Pancreas (tissue), 10 donors: ENCODE measurements at regions not wholly inside any gene's neighbourhood (a gene's known extent, or its start where the extent isn't known, plus 50 kb on each side); places are given as distances from the start of the nearest gene placed in this dataset.

Experiments used
- ATAC-seq, 4 donors: fragments of 200-7000 bp; cut with Tn5 transposase; one replicate each; pipeline versions ENCODE4 v1.8.0 to v1.9.1; 2020; ENCODE audit warnings: mild to moderate bottlenecking in 4 of 4, moderate library complexity in 4 of 4
- DNase-seq, 6 donors: peaks; one replicate each; pipeline ENCODE4 v3.0.0-alpha.2; 2020
- FAIRE-seq: peaks from 2 replicates; lab custom pipeline; 2012; peaks lifted over from hg19 to GRCh38; lab: Jason Lieb, UNC
- H3K27ac ChIP-seq, 4 donors: fragments of 200-600 bp; sonication (generic); 1 replicate in 3 of 4; 2 replicates in 1 of 4; pipeline versions ENCODE4 v1.5.0 to v1.8.0; 2020
- H3K27me3 ChIP-seq, 4 donors: fragments of 200-600 bp; one replicate each; pipeline ENCODE4 v1.8.0; 2021
- H3K36me3 ChIP-seq, 3 donors: fragments of 200-600 bp; sonication (generic) in 1 of 3; one replicate each; pipeline versions ENCODE4 v1.5.0 to v1.8.0; 2020 to 2021
- H3K4me1 ChIP-seq, 3 donors: fragments of 200-600 bp; one replicate each; pipeline ENCODE4 v1.8.0; 2021
- H3K4me3 ChIP-seq, 4 donors: fragments of 200-600 bp; sonication (generic) in 2 of 4; one replicate each; pipeline versions ENCODE4 v1.5.0 to v1.8.0; 2020 to 2021
- H3K9me3 ChIP-seq, 4 donors: fragments of 200-600 bp; one replicate each; pipeline ENCODE4 v1.8.0; 2021
- CTCF ChIP-seq, 4 donors: fragments of 200-600 bp; sonication (generic) in 3 of 4; IDR thresholded peaks; one replicate each; pipeline versions ENCODE4 v1.5.0 to v1.8.0; 2021; ENCODE audit warnings: antibody characterized with exemption in 4 of 4
- WGBS, 2 donors: extraction: QIAGEN DNeasy Blood & Tissue Kit; methylation state at CpG; one replicate each; pipeline ENCODE4 v1.1.7; 2013; 5-methylcytosine and 5-hydroxymethylcytosine counted together
- intact Hi-C, 3 donors: fragments of 100-400 bp; cut with DNase I; formaldehyde crosslinking; loops; one replicate each; pipeline versions ENCODE4 v1.11.1 to v1.14.2; 2022
- donor health status: healthy with polysubstance abuse.
- donor health status: DM: no; HTN: no; CAD: no; lungs with moderate emphysema.
- donor health status: DM: no; HTN: no; CAD: no.
- donor health status: control.
- donor health status: control.
- donor health status: Bipolar disorder and iron deficiency.
- donor health status: DM: yes; HTN: yes; CAD: no.
- donor health status: DM: no; HTN: no; CAD: no.
- donor health status: DM: no; HTN: no; CAD: no.
- donor health status: DM: yes; HTN: yes; CAD: no.

- intact Hi-C loops: no loop called here
Observed at GRCh38 chr20:51154708-51155690, 132.1 kb upstream of the KCNG1 start.

DNA sequence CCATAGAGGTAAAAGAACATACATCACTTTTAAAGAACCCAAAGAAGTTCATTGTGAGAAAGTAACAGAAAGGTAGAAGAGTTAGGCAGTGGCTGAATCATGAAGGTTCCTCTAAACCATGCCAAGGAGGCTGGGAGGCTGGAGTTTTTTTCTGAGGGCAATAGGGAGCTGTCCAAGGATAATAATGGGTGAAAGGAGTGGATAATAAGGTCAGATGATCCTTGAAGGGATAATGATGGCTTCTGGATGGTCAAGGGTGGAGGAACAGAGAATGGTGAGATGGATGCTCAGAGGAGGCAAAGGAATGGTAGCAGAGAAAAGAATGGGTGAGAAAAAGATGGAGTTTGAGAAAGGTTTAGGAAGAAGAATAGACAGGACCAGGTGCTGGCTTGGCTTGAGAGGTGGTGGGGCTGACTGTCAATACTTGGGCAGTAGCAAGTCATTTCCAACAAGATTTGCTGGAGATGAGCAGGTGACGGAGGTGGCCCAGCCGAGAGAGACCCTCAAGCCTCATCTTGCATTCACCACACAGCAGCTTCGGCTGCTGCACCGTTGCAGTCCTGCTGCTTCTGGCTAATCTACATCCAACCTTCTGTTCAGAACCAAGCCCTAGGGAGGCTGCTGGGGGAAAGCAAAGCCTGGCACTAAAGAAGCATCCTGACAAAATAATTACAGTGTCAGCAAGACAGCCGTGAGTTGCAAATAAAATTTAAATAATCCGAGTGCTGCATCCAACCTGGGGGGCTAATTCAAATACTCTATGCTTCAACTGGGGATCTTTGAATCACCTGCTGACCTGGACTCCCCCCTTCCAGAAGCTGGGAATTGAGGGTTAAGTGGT lies 131.2 kb upstream of the KCNG1 start:
- intact Hi-C loops: no loop called here
- H3K9me3 ChIP-seq: no peaks in the 10 kb centered on the region
- DNase-seq (no peak), ATAC-seq (no peak), FAIRE-seq (no peak)
- no peak overlapping the region for H3K27ac ChIP-seq
- no peak for TF ChIP-seq CTCF (IDR thresholded peaks at IDR 0.05)
- H3K4me1 ChIP-seq: no peaks in the 10 kb centered on the region
- peaks cover 0 to 3% (median 0%) of the 10 kb centered on the region in 4 donors for H3K27me3 ChIP-seq
- WGBS, 2 donors: 47 to 55% methylated on average over 6 of the region's 6 CpGs
- no peak overlapping the region for H3K4me3 ChIP-seq
- no peaks in the 10 kb centered on the region for H3K36me3 ChIP-seq

More at GRCh38 chr20:51154708-51155690, 132.1 kb upstream of the KCNG1 start:
- no peak for TF ChIP-seq CTCF (IDR thresholded peaks at IDR 0.05)
- H3K27me3 ChIP-seq: peaks cover 0 to 2% (median 0%) of the 10 kb centered on the region in 4 donors
- H3K9me3 ChIP-seq: no peaks in the 10 kb centered on the region
- WGBS, 2 donors: 62 to 78% methylated on average over 19 of the region's 19 CpGs
- DNase-seq: no peak
- no peak for FAIRE-seq
- no peak overlapping the region for H3K27ac ChIP-seq
- H3K36me3 ChIP-seq: no peaks in the 10 kb centered on the region
- H3K4me3 ChIP-seq: no peak overlapping the region
- no peak for ATAC-seq
- no peaks in the 10 kb centered on the region for H3K4me1 ChIP-seq

- ATAC-seq: no peak
- H3K36me3 ChIP-seq: no peaks in the 10 kb centered on the region
- WGBS, 2 donors: 77 to 84% methylated on average over 2 of the region's 2 CpGs
- peaks cover 0 to 3% (median 0%) of the 10 kb centered on the region in 4 donors for H3K27me3 ChIP-seq
- TF ChIP-seq CTCF (IDR thresholded peaks at IDR 0.05): no peak
- intact Hi-C loops: no loop called here
- no peak overlapping the region for H3K27ac ChIP-seq
- DNase-seq: no peak
- no peak for FAIRE-seq
- no peaks in the 10 kb centered on the region for H3K9me3 ChIP-seq
- H3K4me1 ChIP-seq: no peaks in the 10 kb centered on the region
- H3K4me3 ChIP-seq: no peak overlapping the region
Observed at GRCh38 chr20:51148941-51149340, 126.0 kb upstream of the KCNG1 start.

DNA sequence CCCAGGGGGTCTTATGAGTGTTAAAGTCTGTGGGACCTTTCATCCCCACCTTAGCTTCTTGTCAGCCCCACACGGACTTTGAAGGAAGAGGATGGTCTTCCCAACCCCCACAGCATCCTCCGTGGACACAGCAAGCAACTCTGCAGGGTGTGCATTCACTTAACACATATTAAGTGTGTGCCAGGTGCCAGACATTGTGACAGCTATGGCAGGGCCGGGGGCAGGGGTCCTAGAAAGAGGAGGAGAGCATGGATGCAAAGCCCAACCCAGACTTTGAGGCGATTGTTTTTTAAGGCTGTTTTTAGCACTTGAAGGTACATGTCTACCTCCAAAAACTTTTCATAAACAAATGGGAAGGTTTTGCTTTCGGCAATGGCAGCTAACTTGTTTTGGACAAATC lies 121.6 kb upstream of the KCNG1 start:
- Histone ChIP-seq H3K27me3 (no peaks in the 10 kb centered on the region), H3K9me3 (no peaks in the 10 kb centered on the region), H3K4me1 (no peaks in the 10 kb centered on the region), H3K27ac (no peak overlapping the region), H3K4me3 (no peak overlapping the region), H3K36me3 (no peaks in the 10 kb centered on the region)
- WGBS, 2 donors: 37 to 38% methylated on average over 5 of the region's 5 CpGs
- DNase-seq: no peak
- FAIRE-seq: no peak
- intact Hi-C loops: no loop called here
- no peak for TF ChIP-seq CTCF (IDR thresholded peaks at IDR 0.05)
- ATAC-seq: no peak
